Stimulated activated memory B cell treated with anti-CD40 and anti-IgM and Interleukin-4, amounts not matched to agents 10 μg/mL and 1 μg/mL and 100 μg/mL, for 72 hours (primary cell): ENCODE measurements at regions not wholly inside any gene's neighbourhood (a gene's known extent, or its start where the extent isn't known, plus 50 kb on each side); places are given as distances from the start of the nearest gene placed in this dataset.
"Not testable (repeated sequence)": the region's sequence is repeated elsewhere in the genome, so short reads cannot be mapped to it uniquely, and the experiment has no call there.

Experiments
- ATAC-seq: fragments of 150-1000 bp; cut with Tn5 transposase; 2 replicates; pipeline ENCODE4 v1.10.0; 2021
- H3K27ac Mint-ChIP-seq: one replicate; pipeline ENCODE4 v1.8.0; 2022; ENCODE audit warnings: mild to moderate bottlenecking, mixed read lengths
- H3K27me3 Mint-ChIP-seq: one replicate; pipeline ENCODE4 v1.8.0; 2022; ENCODE audit warnings: mixed read lengths
- H3K36me3 Mint-ChIP-seq: one replicate; pipeline ENCODE4 v1.8.0; 2022; ENCODE audit warnings: mixed read lengths
- H3K4me1 Mint-ChIP-seq: one replicate; pipeline ENCODE4 v1.8.0; 2022; ENCODE audit warnings: mixed read lengths
- H3K4me3 Mint-ChIP-seq: one replicate; pipeline ENCODE4 v1.8.0; 2022; ENCODE audit warnings: mild to moderate bottlenecking, moderate library complexity, mixed read lengths
- H3K9me3 Mint-ChIP-seq: one replicate; pipeline ENCODE4 v1.8.0; 2022; ENCODE audit warnings: mixed read lengths

- H3K4me3 Mint-ChIP-seq, result no peak overlapping the region
- H3K4me1 Mint-ChIP-seq, result peaks cover 29% of the 10 kb centered on the region
- no peaks in the 10 kb centered on the region for H3K27me3 Mint-ChIP-seq
- no peaks in the 10 kb centered on the region for H3K36me3 Mint-ChIP-seq
- ATAC-seq, result no peak
- H3K9me3 Mint-ChIP-seq, result peaks cover 2% of the 10 kb centered on the region
- H3K27ac Mint-ChIP-seq, result no peak overlapping the region
These were observed 96.4 kb upstream of the TAF11L2 start for GRCh38 chr5:17401470-17402288.

- Mint-ChIP-seq H3K4me3 (no peak overlapping the region), H3K36me3 (no peaks in the 10 kb centered on the region), H3K27me3 (no peaks in the 10 kb centered on the region), H3K27ac (no peak overlapping the region), H3K9me3 (no peaks in the 10 kb centered on the region), H3K4me1 (peaks cover 25% of the 10 kb centered on the region)
- ATAC-seq, result no peak
These were observed 95.5 kb upstream of the TAF11L2 start for GRCh38 chr5:17402289-17403121.

- ATAC-seq, result no peak
- no peaks in the 10 kb centered on the region for H3K27me3 Mint-ChIP-seq
- peak overlapping the region; percentile 7 for H3K27ac Mint-ChIP-seq
- H3K4me1 Mint-ChIP-seq, result peaks cover 18% of the 10 kb centered on the region
- H3K9me3 Mint-ChIP-seq, result no peaks in the 10 kb centered on the region
- no peaks in the 10 kb centered on the region for H3K36me3 Mint-ChIP-seq
- no peak overlapping the region for H3K4me3 Mint-ChIP-seq
These were observed 94.1 kb upstream of the TAF11L2 start for GRCh38 chr5:17403695-17404490.

GRCh38 chr5:17405976-17406375 is 92.1 kb upstream of the TAF11L2 start:
- ATAC-seq, result no peak
- Mint-ChIP-seq H3K36me3 (no peaks in the 10 kb centered on the region), H3K4me3 (no peak overlapping the region), H3K27me3 (no peaks in the 10 kb centered on the region), H3K9me3 (no peaks in the 10 kb centered on the region), H3K27ac (no peak overlapping the region), H3K4me1 (peaks cover 3% of the 10 kb centered on the region)

GRCh38 chr5:17406423-17406838 is 91.6 kb upstream of the TAF11L2 start:
- Mint-ChIP-seq H3K27ac (no peak overlapping the region), H3K36me3 (no peaks in the 10 kb centered on the region), H3K27me3 (no peaks in the 10 kb centered on the region), H3K9me3 (no peaks in the 10 kb centered on the region), H3K4me3 (no peak overlapping the region), H3K4me1 (no peaks in the 10 kb centered on the region)
- ATAC-seq, result no peak

- H3K9me3 Mint-ChIP-seq, result no peaks in the 10 kb centered on the region
- no peaks in the 10 kb centered on the region for H3K36me3 Mint-ChIP-seq
- H3K27me3 Mint-ChIP-seq, result no peaks in the 10 kb centered on the region
- peaks cover 8% of the 10 kb centered on the region for H3K4me1 Mint-ChIP-seq
- no peak for ATAC-seq
- H3K4me3 Mint-ChIP-seq, result no peak overlapping the region
- no peak overlapping the region for H3K27ac Mint-ChIP-seq
These were observed 86.3 kb upstream of the TAF11L2 start for GRCh38 chr5:17411436-17412402.

- peak; percentile 83 for ATAC-seq
- no peaks in the 10 kb centered on the region for H3K36me3 Mint-ChIP-seq
- no peak overlapping the region for H3K4me3 Mint-ChIP-seq
- no peaks in the 10 kb centered on the region for H3K9me3 Mint-ChIP-seq
- peak overlapping the region; percentile 62 for H3K27ac Mint-ChIP-seq
- H3K4me1 Mint-ChIP-seq, result peaks cover 8% of the 10 kb centered on the region
- no peaks in the 10 kb centered on the region for H3K27me3 Mint-ChIP-seq
These were observed 85.0 kb upstream of the TAF11L2 start for GRCh38 chr5:17412760-17413671.

- no peak for ATAC-seq
- no peaks in the 10 kb centered on the region for H3K9me3 Mint-ChIP-seq
- no peaks in the 10 kb centered on the region for H3K27me3 Mint-ChIP-seq
- H3K27ac Mint-ChIP-seq, result peak overlapping the region; percentile 62
- H3K4me3 Mint-ChIP-seq, result no peak overlapping the region
- peaks cover 8% of the 10 kb centered on the region for H3K4me1 Mint-ChIP-seq
- no peaks in the 10 kb centered on the region for H3K36me3 Mint-ChIP-seq
These were observed 84.3 kb upstream of the TAF11L2 start for GRCh38 chr5:17413691-17414090.

- ATAC-seq, result no peak
- no peak overlapping the region for H3K27ac Mint-ChIP-seq
- H3K36me3 Mint-ChIP-seq, result no peaks in the 10 kb centered on the region
- H3K4me3 Mint-ChIP-seq, result no peak overlapping the region
- no peaks in the 10 kb centered on the region for H3K9me3 Mint-ChIP-seq
- peaks cover 8% of the 10 kb centered on the region for H3K4me1 Mint-ChIP-seq
- no peaks in the 10 kb centered on the region for H3K27me3 Mint-ChIP-seq
These were observed 82.7 kb upstream of the TAF11L2 start for GRCh38 chr5:17415321-17415758.

GRCh38 chr5:17416374-17416773 is 81.7 kb upstream of the TAF11L2 start:
- ATAC-seq, H3K4me1 Mint-ChIP-seq, H3K4me3 Mint-ChIP-seq, H3K27ac Mint-ChIP-seq, H3K36me3 Mint-ChIP-seq, H3K9me3 Mint-ChIP-seq, H3K27me3 Mint-ChIP-seq: not testable (repeated sequence)

GRCh38 chr5:17424674-17425073 is 73.4 kb upstream of the TAF11L2 start:
- Mint-ChIP-seq H3K36me3 (no peaks in the 10 kb centered on the region), H3K4me1 (peaks cover 17% of the 10 kb centered on the region), H3K27ac (no peak overlapping the region), H3K4me3 (no peak overlapping the region), H3K9me3 (no peaks in the 10 kb centered on the region), H3K27me3 (no peaks in the 10 kb centered on the region)
- ATAC-seq, result no peak

- ATAC-seq, result no peak
- Mint-ChIP-seq H3K27me3 (no peaks in the 10 kb centered on the region), H3K4me3 (no peak overlapping the region), H3K4me1 (peaks cover 17% of the 10 kb centered on the region), H3K36me3 (no peaks in the 10 kb centered on the region), H3K9me3 (no peaks in the 10 kb centered on the region), H3K27ac (no peak overlapping the region)
These were observed 72.5 kb upstream of the TAF11L2 start for GRCh38 chr5:17425385-17426070.

GRCh38 chr5:17426104-17426749 is 71.8 kb upstream of the TAF11L2 start:
- Mint-ChIP-seq H3K27me3 (no peaks in the 10 kb centered on the region), H3K4me1 (peaks cover 17% of the 10 kb centered on the region), H3K4me3 (no peak overlapping the region), H3K27ac (no peak overlapping the region), H3K36me3 (no peaks in the 10 kb centered on the region), H3K9me3 (no peaks in the 10 kb centered on the region)
- no peak for ATAC-seq
